Adrenal gland (tissue), 5 donors: ENCODE measurements at regions not wholly inside any gene's neighbourhood (a gene's known extent, or its start where the extent isn't known, plus 50 kb on each side); places are given as distances from the start of the nearest gene placed in this dataset.

ENCODE experiments used
- CTCF ChIP-seq, 6 experiments: fragments of 450-650 bp in 4 of 6; fragments of 200-600 bp in 2 of 6; sonication (generic) in 1 of 6; IDR thresholded peaks; 1 replicate in 5 of 6; 2 replicates in 1 of 6; pipeline versions ENCODE4 v1.5.1 to v1.8.0; 2016 to 2021; ENCODE audit warnings: antibody characterized with exemption in 6 of 6, mild to moderate bottlenecking in 2 of 6, moderate library complexity in 1 of 6
- POLR2A ChIP-seq, 2 donors: fragments of 450-650 bp; IDR thresholded peaks; one replicate each; pipeline ENCODE4 v1.6.1; 2017; ENCODE audit warnings: antibody characterized with exemption in 2 of 2, mild to moderate bottlenecking in 2 of 2, moderate library complexity in 1 of 2
- donor health status: DM: no; HTN: no; CAD: no.

- no peak for TF ChIP-seq CTCF (IDR thresholded peaks at IDR 0.05)
- TF ChIP-seq POLR2A (IDR thresholded peaks at IDR 0.05): no peak
Measured at GRCh38 chr13:21980049-21980448, 309.2 kb downstream of the FGF9 start.
